ENCODE measurements at regions not wholly inside any gene's neighbourhood (a gene's known extent, or its start where the extent isn't known, plus 50 kb on each side); places are given as distances from the start of the nearest gene placed in this dataset.

GRCh38 chr2:22485486-22485885 is 899.5 kb upstream of the KLHL29 start:
- ATAC-seq (ENCODE audit: low FRiP score) (no peak), DNase-seq (ENCODE audit: low spot score) (no peak)
- TF ChIP-seq, protein P1, sequence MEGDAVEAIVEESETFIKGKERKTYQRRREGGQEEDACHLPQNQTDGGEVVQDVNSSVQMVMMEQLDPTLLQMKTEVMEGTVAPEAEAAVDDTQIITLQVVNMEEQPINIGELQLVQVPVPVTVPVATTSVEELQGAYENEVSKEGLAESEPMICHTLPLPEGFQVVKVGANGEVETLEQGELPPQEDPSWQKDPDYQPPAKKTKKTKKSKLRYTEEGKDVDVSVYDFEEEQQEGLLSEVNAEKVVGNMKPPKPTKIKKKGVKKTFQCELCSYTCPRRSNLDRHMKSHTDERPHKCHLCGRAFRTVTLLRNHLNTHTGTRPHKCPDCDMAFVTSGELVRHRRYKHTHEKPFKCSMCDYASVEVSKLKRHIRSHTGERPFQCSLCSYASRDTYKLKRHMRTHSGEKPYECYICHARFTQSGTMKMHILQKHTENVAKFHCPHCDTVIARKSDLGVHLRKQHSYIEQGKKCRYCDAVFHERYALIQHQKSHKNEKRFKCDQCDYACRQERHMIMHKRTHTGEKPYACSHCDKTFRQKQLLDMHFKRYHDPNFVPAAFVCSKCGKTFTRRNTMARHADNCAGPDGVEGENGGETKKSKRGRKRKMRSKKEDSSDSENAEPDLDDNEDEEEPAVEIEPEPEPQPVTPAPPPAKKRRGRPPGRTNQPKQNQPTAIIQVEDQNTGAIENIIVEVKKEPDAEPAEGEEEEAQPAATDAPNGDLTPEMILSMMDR (IDR thresholded peaks at IDR 0.05): no peak

DNA sequence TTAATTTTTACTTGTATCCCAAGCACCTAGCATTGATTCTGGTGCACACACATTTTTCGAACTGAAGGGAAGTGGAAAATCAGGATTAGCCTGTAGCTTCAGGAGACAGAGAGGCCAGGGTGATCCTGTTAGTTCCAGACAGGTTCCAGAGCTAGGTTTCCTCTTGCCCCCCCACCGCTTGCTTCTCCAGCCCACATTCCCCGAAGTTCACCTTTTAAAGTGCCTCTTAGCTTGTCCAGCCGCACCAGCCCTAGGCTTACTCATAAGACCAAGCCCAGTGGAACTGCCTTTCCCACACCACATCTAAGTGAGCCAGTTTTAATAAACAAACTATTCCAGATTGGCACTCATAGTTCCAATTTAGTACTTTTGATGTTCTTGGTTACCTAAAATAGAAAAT is 898.6 kb upstream of the KLHL29 start:
- TF ChIP-seq, protein P1 (IDR thresholded peaks at IDR 0.05): no peak
- DNase-seq (ENCODE audit: low spot score) (no peak), ATAC-seq (ENCODE audit: low FRiP score) (no peak)

DNA sequence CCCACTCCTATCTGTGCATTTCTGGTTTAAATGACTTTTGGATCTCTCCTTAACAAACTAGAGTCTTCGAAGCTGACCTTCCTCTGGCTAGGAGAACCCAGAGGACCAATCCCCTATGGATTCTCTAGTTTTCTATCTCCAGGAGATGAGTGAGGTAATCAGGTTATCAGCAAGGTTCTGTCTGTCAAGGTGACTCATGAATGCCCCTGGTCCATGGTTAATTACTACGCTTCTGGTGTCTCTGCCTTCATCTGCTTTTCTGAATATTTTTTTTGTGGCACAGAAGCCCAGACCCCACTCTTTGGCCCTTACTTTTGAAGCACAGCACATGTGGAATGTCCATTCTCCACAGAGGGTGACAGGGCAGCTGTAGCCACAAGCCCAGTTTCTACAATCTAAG is 897.9 kb upstream of the KLHL29 start:
- ATAC-seq (ENCODE audit: low FRiP score) (no peak), DNase-seq (ENCODE audit: low spot score) (no peak)
- TF ChIP-seq, protein P1 (IDR thresholded peaks at IDR 0.05): no peak

DNA sequence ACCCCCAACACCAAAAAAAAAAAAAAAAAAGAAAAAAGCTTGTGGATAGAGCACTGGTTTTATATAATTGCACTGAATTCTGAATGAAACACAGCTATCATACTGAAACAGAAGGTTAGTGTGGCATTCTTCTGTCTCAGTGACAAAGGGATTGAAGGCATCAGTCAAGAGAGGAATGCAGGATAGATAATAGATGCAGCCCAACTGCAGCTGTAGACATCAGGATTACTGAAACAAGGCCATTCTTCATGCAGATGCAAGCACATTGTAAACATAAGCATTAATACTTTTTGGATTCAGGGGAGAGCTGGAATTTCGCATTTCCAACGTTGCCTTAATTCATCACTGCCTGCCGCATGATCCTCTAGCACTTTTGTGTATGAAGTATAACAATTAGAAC is 897.4 kb upstream of the KLHL29 start:
- TF ChIP-seq, protein P1 (IDR thresholded peaks at IDR 0.05): no peak
- DNase-seq (ENCODE audit: low spot score): no peak
- ATAC-seq (ENCODE audit: low FRiP score): no peak

- TF ChIP-seq, protein P1 (IDR thresholded peaks at IDR 0.05): no peak
- ATAC-seq (ENCODE audit: low FRiP score) (no peak), DNase-seq (ENCODE audit: low spot score) (no peak)
These were observed 893.5 kb upstream of the KLHL29 start for GRCh38 chr2:22491442-22491841.

DNA sequence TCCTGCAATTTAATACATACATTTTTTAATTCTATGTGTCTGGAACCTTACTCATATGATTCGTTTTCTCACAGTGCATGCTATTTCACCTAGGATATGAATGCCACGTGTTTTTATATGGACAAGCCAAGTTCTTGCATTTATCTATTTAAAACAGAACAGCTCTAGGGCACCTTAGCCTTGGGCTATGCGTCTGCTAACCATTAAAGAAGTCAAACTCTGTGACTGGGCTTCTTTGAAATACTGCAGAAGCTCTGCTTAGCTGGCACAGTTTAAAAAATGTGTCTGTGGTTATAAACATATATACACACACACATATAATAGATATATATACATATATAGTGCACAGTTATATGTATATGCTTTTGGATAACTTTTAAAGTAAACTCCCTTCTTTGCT is 890.8 kb upstream of the KLHL29 start:
- ATAC-seq (ENCODE audit: low FRiP score) (no peak), DNase-seq (ENCODE audit: low spot score) (no peak)
- TF ChIP-seq, protein P1 (IDR thresholded peaks at IDR 0.05): no peak

- ATAC-seq (ENCODE audit: low FRiP score) (no peak), DNase-seq (ENCODE audit: low spot score) (no peak)
- TF ChIP-seq, protein P1 (IDR thresholded peaks at IDR 0.05): no peak
These were observed 887.9 kb upstream of the KLHL29 start for GRCh38 chr2:22497064-22497463.

Data from omental fat pad (tissue), 3 donors.